HEK293 (cell line): ENCODE measurements at regions not wholly inside any gene's neighbourhood (a gene's known extent, or its start where the extent isn't known, plus 50 kb on each side); places are given as distances from the start of the nearest gene placed in this dataset.

Experiments used
- ATF2 ChIP-seq: fragments of 450-650 bp; formaldehyde crosslinking; IDR thresholded peaks from 2 replicates; pipeline ENCODE4 v1.5.1; 2016; ENCODE audit warnings: missing biosample characterization, missing genetic modification characterization, low read depth
- KLF17 ChIP-seq: fragments of 450-650 bp; formaldehyde crosslinking; IDR thresholded peaks from 2 replicates; pipeline ENCODE4 v1.5.1; 2016; ENCODE audit warnings: missing biosample characterization, missing genetic modification characterization
- MEIS1 ChIP-seq: sonication (generic); formaldehyde crosslinking; IDR thresholded peaks from 2 replicates; pipeline ENCODE4 v1.8.1; 2022; ENCODE audit warnings: missing genetic modification reagents, mild to moderate bottlenecking, borderline replicate concordance
- OVOL3 ChIP-seq: fragments of 450-650 bp; formaldehyde crosslinking; IDR thresholded peaks from 2 replicates; pipeline ENCODE4 v1.5.1; 2016; ENCODE audit warnings: missing biosample characterization, missing genetic modification characterization
- PRDM1 ChIP-seq: fragments of 450-650 bp; formaldehyde crosslinking; IDR thresholded peaks from 2 replicates; pipeline ENCODE4; 2016; ENCODE audit warnings: missing biosample characterization, missing genetic modification characterization
- PRDM6 ChIP-seq: fragments of 450-650 bp; formaldehyde crosslinking; IDR thresholded peaks from 2 replicates; pipeline ENCODE4 v1.5.1; 2017; ENCODE audit warnings: missing biosample characterization, missing genetic modification characterization
- SP7 ChIP-seq: fragments of 450-650 bp; formaldehyde crosslinking; IDR thresholded peaks from 2 replicates; pipeline ENCODE4 v1.5.1; 2016; ENCODE audit warnings: missing biosample characterization, missing genetic modification characterization
- ZBTB17 ChIP-seq: fragments of 450-650 bp; formaldehyde crosslinking; IDR thresholded peaks from 2 replicates; pipeline ENCODE4 v1.5.1; 2016; ENCODE audit warnings: missing biosample characterization, missing genetic modification characterization
- ZEB2 ChIP-seq: fragments of 450-650 bp; formaldehyde crosslinking; IDR thresholded peaks from 2 replicates; pipeline ENCODE4 v1.5.1; 2016; ENCODE audit warnings: missing biosample characterization, missing genetic modification characterization
- ZIC2 ChIP-seq: fragments of 450-650 bp; formaldehyde crosslinking; IDR thresholded peaks from 2 replicates; pipeline ENCODE4 v1.5.1; 2016; ENCODE audit warnings: missing biosample characterization, missing genetic modification characterization
- ZNF174 ChIP-seq: fragments of 450-650 bp; formaldehyde crosslinking; IDR thresholded peaks from 2 replicates; pipeline ENCODE4 v1.5.0; 2017; ENCODE audit warnings: missing biosample characterization, mild to moderate bottlenecking, missing genetic modification characterization
- ZNF24 ChIP-seq: fragments of 450-650 bp; formaldehyde crosslinking; IDR thresholded peaks from 2 replicates; pipeline ENCODE4 v1.5.1; 2016; ENCODE audit warnings: missing biosample characterization, missing genetic modification characterization
- ZNF26 ChIP-seq: fragments of 450-650 bp; formaldehyde crosslinking; IDR thresholded peaks from 2 replicates; pipeline ENCODE4 v1.5.1; 2016; ENCODE audit warnings: missing biosample characterization, missing genetic modification characterization
- ZNF324 ChIP-seq: fragments of 450-650 bp; formaldehyde crosslinking; IDR thresholded peaks from 2 replicates; pipeline ENCODE4 v1.5.1; 2016; ENCODE audit warnings: missing biosample characterization, missing genetic modification characterization
- ZNF423 ChIP-seq: fragments of 450-650 bp; formaldehyde crosslinking; IDR thresholded peaks from 2 replicates; pipeline ENCODE4 v1.5.1; 2016; ENCODE audit warnings: missing biosample characterization, missing genetic modification characterization
- ZNF48 ChIP-seq: fragments of 450-650 bp; formaldehyde crosslinking; IDR thresholded peaks from 2 replicates; pipeline ENCODE4 v1.5.1; 2016; ENCODE audit warnings: missing biosample characterization, missing genetic modification characterization
- ZNF513 ChIP-seq: fragments of 450-650 bp; IDR thresholded peaks from 2 replicates; pipeline ENCODE4 v1.5.1; 2018; ENCODE audit warnings: missing biosample characterization, missing genetic modification characterization
- ZNF518A ChIP-seq: fragments of 450-650 bp; formaldehyde crosslinking; conservative IDR thresholded peaks from 2 replicates; pipeline ENCODE4 v1.5.1; 2016; ENCODE audit warnings: low read depth, missing biosample characterization, missing genetic modification characterization
- ZNF558 ChIP-seq: fragments of 450-650 bp; formaldehyde crosslinking; IDR thresholded peaks from 2 replicates; pipeline ENCODE4 v1.5.1; 2016; ENCODE audit warnings: missing biosample characterization, missing genetic modification characterization
- ZNF629 ChIP-seq: fragments of 450-650 bp; formaldehyde crosslinking; IDR thresholded peaks from 2 replicates; pipeline ENCODE4 v1.5.1; 2017; ENCODE audit warnings: missing biosample characterization, missing genetic modification characterization
- ZNF654 ChIP-seq: fragments of 450-650 bp; formaldehyde crosslinking; IDR thresholded peaks from 2 replicates; pipeline ENCODE4 v1.5.1; 2016; ENCODE audit warnings: low read depth, missing biosample characterization, missing genetic modification characterization
- ZNF692 ChIP-seq: fragments of 450-650 bp; formaldehyde crosslinking; IDR thresholded peaks from 2 replicates; pipeline ENCODE4 v1.5.1; 2016; ENCODE audit warnings: missing biosample characterization, missing genetic modification characterization

GRCh38 chr12:46430340-46430948 lies 57.9 kb upstream of the SLC38A2 start (continued):
- no peak for TF ChIP-seq ZNF26 (tag by site-specific recombination)
- no peak for TF ChIP-seq ZNF48 (tag by site-specific recombination)
- peak; percentile 53; the same call in 1 of the 2 replicates for TF ChIP-seq PRDM6 (tag by site-specific recombination)
- TF ChIP-seq MEIS1 (CRISPR knock-in tag) = no peak
- TF ChIP-seq OVOL3 = no peak
- peak; percentile 68 for TF ChIP-seq ZBTB17 (tag by site-specific recombination)
- TF ChIP-seq ZNF692 (tag by site-specific recombination) = 0 out of 2 replicates have a peak, but pooled peaks have one; percentile 20
- TF ChIP-seq ZNF174 (tag by site-specific recombination) = no peak
- TF ChIP-seq ZNF654 (tag by site-specific recombination) = no peak
- 0 out of 2 replicates have a peak, but pooled peaks have one; percentile 26 for TF ChIP-seq ZNF24
- TF ChIP-seq KLF17 = no peak
- 0 out of 2 replicates have a peak, but pooled peaks have one; percentile 62 for TF ChIP-seq ZEB2
- TF ChIP-seq ZNF518A (tag by site-specific recombination) = peak; percentile 59
- no peak for TF ChIP-seq ZNF423
- TF ChIP-seq ATF2 (tag by site-specific recombination) = peak; percentile 74; the same call in 1 of the 2 replicates
- TF ChIP-seq ZNF324 = no peak; the same call in 1 of the 2 replicates
- TF ChIP-seq ZNF513 = no peak
- TF ChIP-seq ZIC2 (tag by site-specific recombination) = no peak
- TF ChIP-seq SP7 = peak; percentile 57; the same call in 1 of the 2 replicates
- TF ChIP-seq PRDM1 = peak; percentile 63
- TF ChIP-seq ZNF558 (tag by site-specific recombination) = 0 out of 2 replicates have a peak, but pooled peaks have one; percentile 68
- peak; percentile 65 for TF ChIP-seq ZNF629
